ENCODE measurements at regions not wholly inside any gene's neighbourhood (a gene's known extent, or its start where the extent isn't known, plus 50 kb on each side); places are given as distances from the start of the nearest gene placed in this dataset.

GRCh38 chr1:219692981-219693380 lies 80.1 kb upstream of the ZC3H11B start:
- Histone ChIP-seq H3K36me3 (ENCODE audit: control insufficient read depth, insufficient read depth, low read length) (no peaks in the 10 kb centered on the region), H3K27me3 (ENCODE audit: control insufficient read depth, insufficient read depth, low read length) (no peaks in the 10 kb centered on the region), H3K4me3 (ENCODE audit: low read depth, low read length) (no peak overlapping the region)
- TF ChIP-seq CTCF (IDR thresholded peaks at IDR 0.05; ENCODE audit: insufficient read depth, low read length, severe bottlenecking) = no peak
- FAIRE-seq (no peak), DNase-seq (ENCODE audit: low read depth) (no peak)

DNA sequence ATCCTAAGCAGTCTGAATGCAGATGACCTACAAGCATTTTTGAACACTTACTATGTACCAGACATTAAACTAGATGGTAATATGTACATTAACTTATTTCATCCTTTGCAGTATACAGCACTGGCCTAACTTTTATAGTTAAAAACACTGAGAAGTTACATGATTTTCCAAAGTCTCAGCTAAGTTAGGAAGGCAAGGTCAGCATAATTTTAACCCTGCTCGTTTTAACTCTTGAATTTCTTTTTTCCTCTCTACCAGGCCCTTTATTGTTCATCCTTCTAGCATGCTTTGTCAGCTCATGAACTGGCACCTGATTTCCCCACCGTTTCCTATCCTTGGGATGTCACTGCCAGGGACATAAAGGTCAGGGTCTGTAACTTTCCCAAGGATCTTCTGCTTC lies 76.9 kb upstream of the ZC3H11B start:
- FAIRE-seq = no peak

GRCh38 chr1:219687779-219688178 lies 74.9 kb upstream of the ZC3H11B start:
- Histone ChIP-seq H3K4me3 (ENCODE audit: low read depth, low read length) (no peak overlapping the region), H3K36me3 (ENCODE audit: control insufficient read depth, insufficient read depth, low read length) (no peaks in the 10 kb centered on the region), H3K27me3 (ENCODE audit: control insufficient read depth, insufficient read depth, low read length) (no peaks in the 10 kb centered on the region)
- no peak for TF ChIP-seq CTCF (IDR thresholded peaks at IDR 0.05; ENCODE audit: insufficient read depth, low read length, severe bottlenecking)
- FAIRE-seq = no peak
- no peak for DNase-seq (ENCODE audit: low read depth)

More for the DNA sequence above, 76.9 kb upstream of the ZC3H11B start:
- Histone ChIP-seq H3K4me3 (ENCODE audit: low read depth, low read length) (no peak overlapping the region), H3K36me3 (ENCODE audit: control insufficient read depth, insufficient read depth, low read length) (no peaks in the 10 kb centered on the region), H3K27me3 (ENCODE audit: control insufficient read depth, insufficient read depth, low read length) (no peaks in the 10 kb centered on the region)
- no peak for DNase-seq (ENCODE audit: low read depth)
- TF ChIP-seq CTCF (IDR thresholded peaks at IDR 0.05; ENCODE audit: insufficient read depth, low read length, severe bottlenecking) = no peak

DNA sequence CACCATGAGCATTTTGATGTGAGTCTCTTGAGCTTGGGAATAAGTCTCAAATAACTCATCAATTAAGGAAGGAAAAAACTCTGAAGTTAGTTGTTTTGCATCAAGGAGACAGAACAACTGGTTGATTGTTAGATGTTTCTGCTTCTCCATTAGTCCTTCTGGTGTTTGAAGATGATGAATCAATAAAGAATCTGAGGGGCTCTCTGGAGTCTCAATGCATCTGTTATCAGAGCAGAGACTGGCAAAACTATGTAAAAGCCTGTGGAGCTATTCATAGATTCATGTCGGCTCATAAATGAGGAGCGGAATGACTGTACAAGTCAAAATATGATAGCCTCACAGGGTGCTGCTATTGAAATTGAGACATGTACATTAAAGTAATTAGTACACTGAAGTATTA lies 73.3 kb upstream of the ZC3H11B start:
- no peak overlapping the region for H3K4me3 ChIP-seq (ENCODE audit: low read depth, low read length)
- no peaks in the 10 kb centered on the region for H3K36me3 ChIP-seq (ENCODE audit: control insufficient read depth, insufficient read depth, low read length)
- no peak for TF ChIP-seq CTCF (IDR thresholded peaks at IDR 0.05; ENCODE audit: insufficient read depth, low read length, severe bottlenecking)
- H3K27me3 ChIP-seq (ENCODE audit: control insufficient read depth, insufficient read depth, low read length) = no peaks in the 10 kb centered on the region
- DNase-seq (ENCODE audit: low read depth) = no peak
- no peak for FAIRE-seq

GRCh38 chr1:219682788-219683187 lies 69.9 kb upstream of the ZC3H11B start:
- FAIRE-seq (no peak), DNase-seq (ENCODE audit: low read depth) (no peak)
- no peak for TF ChIP-seq CTCF (IDR thresholded peaks at IDR 0.05; ENCODE audit: insufficient read depth, low read length, severe bottlenecking)
- no peak overlapping the region for H3K4me3 ChIP-seq (ENCODE audit: low read depth, low read length)
- no peaks in the 10 kb centered on the region for H3K27me3 ChIP-seq (ENCODE audit: control insufficient read depth, insufficient read depth, low read length)
- no peaks in the 10 kb centered on the region for H3K36me3 ChIP-seq (ENCODE audit: control insufficient read depth, insufficient read depth, low read length)

GRCh38 chr1:219681876-219682275 lies 69.0 kb upstream of the ZC3H11B start:
- FAIRE-seq = no peak
- Histone ChIP-seq H3K4me3 (ENCODE audit: low read depth, low read length) (no peak overlapping the region), H3K36me3 (ENCODE audit: control insufficient read depth, insufficient read depth, low read length) (no peaks in the 10 kb centered on the region), H3K27me3 (ENCODE audit: control insufficient read depth, insufficient read depth, low read length) (no peaks in the 10 kb centered on the region)
- no peak for DNase-seq (ENCODE audit: low read depth)
- no peak for TF ChIP-seq CTCF (IDR thresholded peaks at IDR 0.05; ENCODE audit: insufficient read depth, low read length, severe bottlenecking)
